ENCODE measurements at regions not wholly inside any gene's neighbourhood (a gene's known extent, or its start where the extent isn't known, plus 50 kb on each side); places are given as distances from the start of the nearest gene placed in this dataset.

- no peak overlapping the region for H2BK15ac ChIP-seq (ENCODE audit: low read depth, poor library complexity, severe bottlenecking)
- H3K27me3 ChIP-seq (ENCODE audit: control insufficient read depth in 1 of 2, insufficient read depth in 1 of 2, low read length in 2 of 2), result peaks cover 0 to 1% of the 10 kb centered on the region in 2 experiments
- H3K4ac ChIP-seq (ENCODE audit: low read depth in 1 of 2, low read length in 2 of 2), result no peak overlapping the region
- no peak overlapping the region for H3K23ac ChIP-seq (ENCODE audit: low read length in 2 of 2)
- H3K9me3 ChIP-seq (ENCODE audit: control insufficient read depth, low read length), result no peaks in the 10 kb centered on the region
- no peak overlapping the region for H2BK120ac ChIP-seq (ENCODE audit: low read depth, low read length)
- no peak overlapping the region for H4K91ac ChIP-seq (ENCODE audit: low read length)
- H3K79me1 ChIP-seq (replicated peaks; ENCODE audit: low read length, poor library complexity, severe bottlenecking), result no peaks in the 10 kb centered on the region
- no peak for DNase-seq
- no peak overlapping the region for H3K4me2 ChIP-seq (ENCODE audit: low read length, poor library complexity, severe bottlenecking)
- H2AK5ac ChIP-seq (ENCODE audit: low read length, severe bottlenecking), result no peak overlapping the region
- WGBS, result 94% methylated on average over 9 of the region's 10 CpGs
- no peak overlapping the region for H3K9ac ChIP-seq (ENCODE audit: low read length)
- H2BK5ac ChIP-seq (ENCODE audit: low read depth, low read length, poor library complexity, severe bottlenecking), result no peak overlapping the region
- no peak overlapping the region for H3K14ac ChIP-seq (ENCODE audit: low read length in 2 of 2)
- H3K36me3 ChIP-seq (ENCODE audit: control insufficient read depth in 1 of 2, insufficient read depth in 2 of 2, low read depth in 1 of 2, low read length in 2 of 2), result no peaks in the 10 kb centered on the region
- no peak overlapping the region for H2AFZ ChIP-seq (ENCODE audit: low read depth, low read length)
- H3K18ac ChIP-seq (ENCODE audit: low read depth in 1 of 2, low read length in 2 of 2), result no peak overlapping the region
- H4K8ac ChIP-seq (ENCODE audit: low read length), result no peak overlapping the region
- H3K4me1 ChIP-seq (ENCODE audit: control insufficient read depth, insufficient read depth, low read depth, low read length), result peaks cover 3% of the 10 kb centered on the region
- H3K27ac ChIP-seq (ENCODE audit: low read length, poor library complexity, severe bottlenecking), result no peak overlapping the region
- no peak overlapping the region for H3K4me3 ChIP-seq (ENCODE audit: insufficient read depth in 1 of 2, low read depth in 1 of 2, low read length in 2 of 2)
- no peak overlapping the region for H2BK12ac ChIP-seq (ENCODE audit: low read length in 2 of 2)
Observed at GRCh38 chr10:77696584-77696983, 59.0 kb upstream of the KCNMA1 start.

GRCh38 chr10:77695186-77695585, 57.6 kb upstream of the KCNMA1 start:
- Histone ChIP-seq H2AK5ac (ENCODE audit: low read length, severe bottlenecking) (no peak overlapping the region), H3K27me3 (ENCODE audit: control insufficient read depth in 1 of 2, insufficient read depth in 1 of 2, low read length in 2 of 2) (peaks cover 0 to 15% of the 10 kb centered on the region in 2 experiments), H3K4me1 (ENCODE audit: control insufficient read depth, insufficient read depth, low read depth, low read length) (peaks cover 3% of the 10 kb centered on the region)

GRCh38 chr10:77692782-77693181, 55.2 kb upstream of the KCNMA1 start:
- H3K18ac ChIP-seq (ENCODE audit: low read depth in 1 of 2, low read length in 2 of 2), result no peak overlapping the region
- no peak overlapping the region for H4K8ac ChIP-seq (ENCODE audit: low read length)
- no peak overlapping the region for H2AFZ ChIP-seq (ENCODE audit: low read depth, low read length)
- no peak overlapping the region for H3K4me3 ChIP-seq (ENCODE audit: insufficient read depth in 1 of 2, low read depth in 1 of 2, low read length in 2 of 2)
- H3K23ac ChIP-seq (ENCODE audit: low read length in 2 of 2), result peak overlapping the region in 1 of 2 experiments; percentile 9
- H3K9ac ChIP-seq (ENCODE audit: low read length), result no peak overlapping the region
- H2BK15ac ChIP-seq (ENCODE audit: low read depth, poor library complexity, severe bottlenecking), result no peak overlapping the region
- no peak overlapping the region for H3K14ac ChIP-seq (ENCODE audit: low read length in 2 of 2)
- H3K27me3 ChIP-seq (ENCODE audit: control insufficient read depth in 1 of 2, insufficient read depth in 1 of 2, low read length in 2 of 2), result peaks cover 6 to 39% of the 10 kb centered on the region in 2 experiments
- H3K27ac ChIP-seq (ENCODE audit: low read length, poor library complexity, severe bottlenecking), result no peak overlapping the region
- H4K91ac ChIP-seq (ENCODE audit: low read length), result peak overlapping the region; percentile 18
- no peak for DNase-seq
- H3K4ac ChIP-seq (ENCODE audit: low read depth in 1 of 2, low read length in 2 of 2), result no peak overlapping the region
- no peaks in the 10 kb centered on the region for H3K79me1 ChIP-seq (replicated peaks; ENCODE audit: low read length, poor library complexity, severe bottlenecking)
- H2BK5ac ChIP-seq (ENCODE audit: low read depth, low read length, poor library complexity, severe bottlenecking), result no peak overlapping the region
- no peak overlapping the region for H2AK5ac ChIP-seq (ENCODE audit: low read length, severe bottlenecking)
- no peak overlapping the region for H2BK120ac ChIP-seq (ENCODE audit: low read depth, low read length)
- WGBS, result 81% methylated on average over 3 of the region's 3 CpGs
- no peaks in the 10 kb centered on the region for H3K9me3 ChIP-seq (ENCODE audit: control insufficient read depth, low read length)
- no peak overlapping the region for H2BK12ac ChIP-seq (ENCODE audit: low read length in 2 of 2)
- peaks cover 3% of the 10 kb centered on the region for H3K4me1 ChIP-seq (ENCODE audit: control insufficient read depth, insufficient read depth, low read depth, low read length)
- H3K36me3 ChIP-seq (ENCODE audit: control insufficient read depth in 1 of 2, insufficient read depth in 2 of 2, low read depth in 1 of 2, low read length in 2 of 2), result no peaks in the 10 kb centered on the region
- no peak overlapping the region for H3K4me2 ChIP-seq (ENCODE audit: low read length, poor library complexity, severe bottlenecking)

More at GRCh38 chr10:77695186-77695585, 57.6 kb upstream of the KCNMA1 start:
- no peak overlapping the region for H2BK12ac ChIP-seq (ENCODE audit: low read length in 2 of 2)
- no peak overlapping the region for H4K91ac ChIP-seq (ENCODE audit: low read length)
- no peaks in the 10 kb centered on the region for H3K9me3 ChIP-seq (ENCODE audit: control insufficient read depth, low read length)
- no peak overlapping the region for H2BK5ac ChIP-seq (ENCODE audit: low read depth, low read length, poor library complexity, severe bottlenecking)
- no peak overlapping the region for H3K23ac ChIP-seq (ENCODE audit: low read length in 2 of 2)
- no peak overlapping the region for H2AFZ ChIP-seq (ENCODE audit: low read depth, low read length)
- no peak overlapping the region for H3K27ac ChIP-seq (ENCODE audit: low read length, poor library complexity, severe bottlenecking)
- no peak for DNase-seq
- no peak overlapping the region for H3K4me3 ChIP-seq (ENCODE audit: insufficient read depth in 1 of 2, low read depth in 1 of 2, low read length in 2 of 2)
- no peaks in the 10 kb centered on the region for H3K36me3 ChIP-seq (ENCODE audit: control insufficient read depth in 1 of 2, insufficient read depth in 2 of 2, low read depth in 1 of 2, low read length in 2 of 2)
- H3K79me1 ChIP-seq (replicated peaks; ENCODE audit: low read length, poor library complexity, severe bottlenecking), result no peaks in the 10 kb centered on the region
- no peak overlapping the region for H3K9ac ChIP-seq (ENCODE audit: low read length)
- WGBS, result 78% methylated on average over 1 of the region's 1 CpG
- no peak overlapping the region for H2BK15ac ChIP-seq (ENCODE audit: low read depth, poor library complexity, severe bottlenecking)
- no peak overlapping the region for H3K18ac ChIP-seq (ENCODE audit: low read depth in 1 of 2, low read length in 2 of 2)
- H2BK120ac ChIP-seq (ENCODE audit: low read depth, low read length), result no peak overlapping the region
- no peak overlapping the region for H3K14ac ChIP-seq (ENCODE audit: low read length in 2 of 2)
- H4K8ac ChIP-seq (ENCODE audit: low read length), result no peak overlapping the region
- no peak overlapping the region for H3K4me2 ChIP-seq (ENCODE audit: low read length, poor library complexity, severe bottlenecking)
- H3K4ac ChIP-seq (ENCODE audit: low read depth in 1 of 2, low read length in 2 of 2), result no peak overlapping the region

GRCh38 chr10:77689339-77689738, 51.7 kb upstream of the KCNMA1 start:
- Histone ChIP-seq H3K9me3 (ENCODE audit: control insufficient read depth, low read length) (no peaks in the 10 kb centered on the region), H3K79me1 (replicated peaks; ENCODE audit: low read length, poor library complexity, severe bottlenecking) (no peaks in the 10 kb centered on the region), H2BK120ac (ENCODE audit: low read depth, low read length) (no peak overlapping the region), H4K8ac (ENCODE audit: low read length) (no peak overlapping the region), H3K27ac (ENCODE audit: low read length, poor library complexity, severe bottlenecking) (no peak overlapping the region), H2BK15ac (ENCODE audit: low read depth, poor library complexity, severe bottlenecking) (no peak overlapping the region), H3K4ac (ENCODE audit: low read depth in 1 of 2, low read length in 2 of 2) (no peak overlapping the region), H3K18ac (ENCODE audit: low read depth in 1 of 2, low read length in 2 of 2) (no peak overlapping the region), H2AK5ac (ENCODE audit: low read length, severe bottlenecking) (no peak overlapping the region), H3K4me1 (ENCODE audit: control insufficient read depth, insufficient read depth, low read depth, low read length) (peaks cover 5% of the 10 kb centered on the region), H3K27me3 (ENCODE audit: control insufficient read depth in 1 of 2, insufficient read depth in 1 of 2, low read length in 2 of 2) (peaks cover 6 to 61% of the 10 kb centered on the region in 2 experiments), H2BK5ac (ENCODE audit: low read depth, low read length, poor library complexity, severe bottlenecking) (no peak overlapping the region), H4K91ac (ENCODE audit: low read length) (no peak overlapping the region), H2AFZ (ENCODE audit: low read depth, low read length) (no peak overlapping the region), H3K14ac (ENCODE audit: low read length in 2 of 2) (no peak overlapping the region), H3K36me3 (ENCODE audit: control insufficient read depth in 1 of 2, insufficient read depth in 2 of 2, low read depth in 1 of 2, low read length in 2 of 2) (no peaks in the 10 kb centered on the region), H3K9ac (ENCODE audit: low read length) (no peak overlapping the region), H3K4me2 (ENCODE audit: low read length, poor library complexity, severe bottlenecking) (no peak overlapping the region), H3K4me3 (ENCODE audit: insufficient read depth in 1 of 2, low read depth in 1 of 2, low read length in 2 of 2) (no peak overlapping the region), H2BK12ac (ENCODE audit: low read length in 2 of 2) (no peak overlapping the region), H3K23ac (ENCODE audit: low read length in 2 of 2) (no peak overlapping the region)
- WGBS, result 78% methylated on average over 5 of the region's 5 CpGs
- no peak for DNase-seq

All from mesenchymal stem cell (in vitro differentiated cells and primary cell).